Motor neuron (in vitro differentiated cells): ENCODE measurements at regions not wholly inside any gene's neighbourhood (a gene's known extent, or its start where the extent isn't known, plus 50 kb on each side); places are given as distances from the start of the nearest gene placed in this dataset.
"Not testable (repeated sequence)": the region's sequence is repeated elsewhere in the genome, so short reads cannot be mapped to it uniquely, and the experiment has no call there.

Experiments used
- ATAC-seq, 8 experiments: fragments of 200-7000 bp; cut with Tn5 transposase; replicated peaks in 6 of 8; 2 replicates each; pipeline ENCODE4 v1.8.0; 2021; ENCODE audit warnings: mild to moderate bottlenecking in 8 of 8, moderate library complexity in 8 of 8
- H3K27ac ChIP-seq, 2 donors: fragments of 250-450 bp; sonication (Bioruptor Pico); 2 replicates each; pipeline ENCODE4 v1.9.0; 2021; ENCODE audit warnings: antibody characterized with exemption in 2 of 2, mild to moderate bottlenecking in 2 of 2, moderate library complexity in 1 of 2
- H3K4me1 ChIP-seq, 2 donors: fragments of 250-450 bp; sonication (Bioruptor Pico); replicated peaks in 1 of 2; 2 replicates each; pipeline ENCODE4 v1.6.1; 2021; ENCODE audit warnings: antibody characterized with exemption in 2 of 2, mild to moderate bottlenecking in 2 of 2, moderate library complexity in 1 of 2
- H3K4me3 ChIP-seq, 5 donors: fragments of 250-450 bp; sonication (Bioruptor Pico); 2 replicates each; pipeline ENCODE4 v1.9.0; 2021; ENCODE audit warnings: antibody characterized with exemption in 5 of 5, mild to moderate bottlenecking in 5 of 5, moderate library complexity in 4 of 5
- WGBS, 10 experiments: fragments of 450-650 bp; shearing (Covaris generic); methylation state at CpG; one replicate each; pipeline ENCODE4 v1.0.0; 2022; 5-methylcytosine and 5-hydroxymethylcytosine counted together
- in situ Hi-C, 9 experiments: fragments of 400-800 bp; cut with MboI; loops; one replicate each; pipeline ENCODE4 v1.15.0; 2021; ENCODE audit warnings: low sequenced_read_pairs in 9 of 9, low pct_unique_long_range_greater_than_20kb in 2 of 9; ENCODE audit not compliant: unreplicated experiment in 9 of 9

GRCh38 chr5:17373814-17374556 is 124.0 kb upstream of the TAF11L2 start:
- ATAC-seq = peak in 5 of 8 experiments; percentile 27 to 42 (median 30)
- in situ Hi-C loops = no loop called here
- no peak overlapping the region for H3K27ac ChIP-seq

GRCh38 chr5:17374973-17375742 is 122.9 kb upstream of the TAF11L2 start:
- Histone ChIP-seq H3K4me3 (no peak overlapping the region), H3K4me1 (peaks cover 23 to 31% of the 10 kb centered on the region in 2 donors), H3K27ac (no peak overlapping the region)
- ATAC-seq = peak in 2 of 8 experiments; percentile 11 to 46
- in situ Hi-C loops = no loop called here
- 0 to 89% (median 72%) methylated on average over 1 to 7 of the region's 10 CpGs; no CpG with 5 or more reads in 3 of the 10 experiments for WGBS, 10 experiments

More at GRCh38 chr5:17373814-17374556, 124.0 kb upstream of the TAF11L2 start:
- Histone ChIP-seq H3K4me3 (no peak overlapping the region), H3K4me1 (peaks cover 13 to 20% of the 10 kb centered on the region in 2 donors)
- WGBS, 10 experiments = 38 to 100% (median 73%) methylated on average over 1 to 7 of the region's 7 CpGs

- ATAC-seq, H3K27ac ChIP-seq, in situ Hi-C loops, H3K4me3 ChIP-seq: not testable (repeated sequence)
- peaks cover 30 to 39% of the 10 kb centered on the region in 2 donors for H3K4me1 ChIP-seq
- WGBS, 10 experiments = 17 to 100% (median 57%) methylated on average over 1 of the region's 2 CpGs; no CpG with 5 or more reads in 5 of the 10 experiments
These were observed 122.1 kb upstream of the TAF11L2 start for GRCh38 chr5:17375886-17376285.

GRCh38 chr5:17378346-17378997 is 119.6 kb upstream of the TAF11L2 start:
- WGBS, 10 experiments = 35 to 93% (median 63%) methylated on average over 3 to 6 of the region's 6 CpGs; no CpG with 5 or more reads in 2 of the 10 experiments
- peak in 4 of 8 experiments; percentile 14 to 57 (median 44) for ATAC-seq
- H3K4me3 ChIP-seq = no peak overlapping the region
- H3K4me1 ChIP-seq = peaks cover 32 to 44% of the 10 kb centered on the region in 2 donors
- in situ Hi-C loops = no loop called here
- no peak overlapping the region for H3K27ac ChIP-seq

GRCh38 chr5:17379100-17379951 is 118.7 kb upstream of the TAF11L2 start:
- H3K27ac ChIP-seq = peak overlapping the region in 1 of 2 donors; percentile 24
- WGBS, 10 experiments = 7 to 76% (median 57%) methylated on average over 1 to 7 of the region's 7 CpGs
- H3K4me1 ChIP-seq = peaks cover 35 to 49% of the 10 kb centered on the region in 2 donors
- in situ Hi-C loops = no loop called here
- ATAC-seq = peak in 5 of 8 experiments; percentile 80 to 87 (median 84)
- no peak overlapping the region for H3K4me3 ChIP-seq

GRCh38 chr5:17381932-17382331 is 116.1 kb upstream of the TAF11L2 start:
- ATAC-seq = no peak
- Histone ChIP-seq H3K27ac (no peak overlapping the region), H3K4me3 (no peak overlapping the region), H3K4me1 (peaks cover 28 to 46% of the 10 kb centered on the region in 2 donors)
- in situ Hi-C loops = no loop called here
- WGBS, 10 experiments = 33 to 100% (median 89%) methylated on average over 2 of the region's 2 CpGs; no CpG with 5 or more reads in 6 of the 10 experiments

- H3K27ac ChIP-seq = no peak overlapping the region
- no peak overlapping the region for H3K4me3 ChIP-seq
- in situ Hi-C loops = no loop called here
- ATAC-seq = no peak
- H3K4me1 ChIP-seq = peaks cover 26 to 34% of the 10 kb centered on the region in 2 donors
- WGBS, 10 experiments = 0 to 83% (median 51%) methylated on average over 1 to 3 of the region's 3 CpGs
These were observed 114.5 kb upstream of the TAF11L2 start for GRCh38 chr5:17383526-17383925.

- no peak overlapping the region for H3K4me3 ChIP-seq
- H3K27ac ChIP-seq = no peak overlapping the region
- ATAC-seq = no peak
- in situ Hi-C loops = no loop called here
- H3K4me1 ChIP-seq = peaks cover 20 to 28% of the 10 kb centered on the region in 2 donors
These were observed 113.8 kb upstream of the TAF11L2 start for GRCh38 chr5:17384181-17384580.

GRCh38 chr5:17388717-17389116 is 109.3 kb upstream of the TAF11L2 start:
- in situ Hi-C loops = no loop called here
- Histone ChIP-seq H3K4me1 (peaks cover 2 to 3% of the 10 kb centered on the region in 2 donors), H3K27ac (no peak overlapping the region), H3K4me3 (no peak overlapping the region)
- no peak for ATAC-seq
- 80 to 100% (median 87%) methylated on average over 1 of the region's 1 CpG; no CpG with 5 or more reads in 4 of the 10 experiments for WGBS, 10 experiments

- Histone ChIP-seq H3K4me1 (peaks cover 5 to 9% of the 10 kb centered on the region in 2 donors), H3K27ac (no peak overlapping the region), H3K4me3 (no peak overlapping the region)
- WGBS, 10 experiments = 0 to 100% (median 67%) methylated on average over 1 of the region's 1 CpG; no CpG with 5 or more reads in 3 of the 10 experiments
- in situ Hi-C loops = no loop called here
- no peak for ATAC-seq
These were observed 103.9 kb upstream of the TAF11L2 start for GRCh38 chr5:17394086-17394485.

GRCh38 chr5:17395106-17395880 is 102.7 kb upstream of the TAF11L2 start:
- WGBS, 10 experiments = 19 to 100% (median 74%) methylated on average over 1 to 5 of the region's 5 CpGs
- in situ Hi-C loops = no loop called here
- H3K27ac ChIP-seq = no peak overlapping the region
- H3K4me3 ChIP-seq = no peak overlapping the region
- H3K4me1 ChIP-seq = peaks cover 5 to 9% of the 10 kb centered on the region in 2 donors
- ATAC-seq = no peak

- Histone ChIP-seq H3K27ac (no peak overlapping the region), H3K4me1 (peaks cover 14 to 19% of the 10 kb centered on the region in 2 donors), H3K4me3 (no peak overlapping the region)
- ATAC-seq = no peak
- in situ Hi-C loops = no loop called here
- 49 to 96% (median 73%) methylated on average over 1 to 4 of the region's 4 CpGs; no CpG with 5 or more reads in 2 of the 10 experiments for WGBS, 10 experiments
These were observed 101.8 kb upstream of the TAF11L2 start for GRCh38 chr5:17396247-17396646.
